ENCODE measurements at regions not wholly inside any gene's neighbourhood (a gene's known extent, or its start where the extent isn't known, plus 50 kb on each side); places are given as distances from the start of the nearest gene placed in this dataset.

DNA sequence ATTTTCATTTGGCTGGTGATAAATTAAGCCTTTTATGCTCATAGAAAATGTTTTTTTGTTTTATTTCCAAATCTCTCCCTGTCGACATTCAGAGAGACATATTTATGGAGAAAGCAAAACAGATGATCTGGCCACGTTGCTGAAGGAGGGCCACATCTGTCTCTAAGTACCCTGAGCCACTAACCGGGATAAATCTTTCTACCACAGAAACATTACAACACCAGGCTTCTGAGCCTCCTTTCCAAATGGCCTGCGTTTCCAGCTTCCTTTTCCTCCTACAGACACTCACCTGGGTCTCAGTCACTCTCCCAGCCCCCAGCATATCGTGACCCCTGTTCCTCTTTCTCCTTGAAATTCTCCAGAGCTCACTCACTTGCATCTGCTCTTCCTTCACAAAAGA lies 161.0 kb downstream of the ARRDC4 start:
- TF ChIP-seq GATA3 (IDR thresholded peaks at IDR 0.05; ENCODE audit: low read depth, low read length) (no peak), GATA2 (IDR thresholded peaks at IDR 0.05; ENCODE audit: low read depth, low read length) (no peak)
